HG03521 (cell line): ENCODE measurements at regions not wholly inside any gene's neighbourhood (a gene's known extent, or its start where the extent isn't known, plus 50 kb on each side); places are given as distances from the start of the nearest gene placed in this dataset.

Experiments
- ATAC-seq: cut with Tn5 transposase; IDR thresholded peaks from one replicate; pipeline ENCODE4 v1.9.1; 2021; ENCODE audit warnings: mild to moderate bottlenecking, moderate library complexity; ENCODE audit not compliant: unreplicated experiment

- ATAC-seq: no peak
Observed at GRCh38 chr1:8267307-8267706, 50.6 kb upstream of the SLC45A1 start.

- ATAC-seq: no peak
Observed at GRCh38 chr1:8266436-8267165, 51.3 kb upstream of the SLC45A1 start.

DNA sequence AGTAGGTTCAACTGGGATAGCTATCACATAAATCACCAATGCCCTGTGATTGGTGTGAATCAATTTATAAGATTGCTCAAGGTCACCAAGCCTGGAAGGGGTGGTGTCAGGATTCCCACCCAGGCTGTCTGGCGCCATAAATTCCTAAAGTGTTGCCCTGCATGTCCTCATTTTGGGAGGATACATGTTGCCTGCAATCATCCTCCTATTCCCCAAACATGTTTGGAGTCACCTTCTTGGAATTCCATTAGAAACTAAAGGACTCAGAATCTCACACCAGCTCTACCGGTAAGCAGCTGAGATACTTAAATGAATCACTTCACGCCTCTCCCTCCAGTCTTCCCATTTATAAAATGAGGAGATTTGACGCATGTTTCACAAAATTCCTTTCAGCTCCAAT is 54.1 kb upstream of the SLC45A1 start:
- ATAC-seq: no peak

DNA sequence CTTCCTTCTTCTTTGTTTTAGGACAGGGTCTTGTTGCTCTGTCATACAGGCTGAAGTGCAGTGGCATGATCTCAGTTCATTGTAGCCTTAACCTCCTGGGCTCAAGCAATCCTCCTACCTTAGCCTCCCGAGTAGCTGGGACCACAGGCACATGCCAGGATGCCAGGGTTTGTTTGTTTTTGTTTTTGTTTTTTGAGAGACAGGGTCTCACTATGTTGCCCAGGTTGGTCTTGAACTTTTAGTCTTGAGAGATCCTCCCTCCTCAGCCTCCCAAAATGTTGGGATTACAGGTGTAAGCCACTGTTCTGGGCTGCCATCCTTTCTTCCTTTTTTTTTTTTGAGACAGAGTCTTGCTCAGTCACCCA is 56.5 kb upstream of the SLC45A1 start:
- no peak for ATAC-seq

- ATAC-seq: no peak
Observed at GRCh38 chr1:8259498-8260290, 58.2 kb upstream of the SLC45A1 start.

DNA sequence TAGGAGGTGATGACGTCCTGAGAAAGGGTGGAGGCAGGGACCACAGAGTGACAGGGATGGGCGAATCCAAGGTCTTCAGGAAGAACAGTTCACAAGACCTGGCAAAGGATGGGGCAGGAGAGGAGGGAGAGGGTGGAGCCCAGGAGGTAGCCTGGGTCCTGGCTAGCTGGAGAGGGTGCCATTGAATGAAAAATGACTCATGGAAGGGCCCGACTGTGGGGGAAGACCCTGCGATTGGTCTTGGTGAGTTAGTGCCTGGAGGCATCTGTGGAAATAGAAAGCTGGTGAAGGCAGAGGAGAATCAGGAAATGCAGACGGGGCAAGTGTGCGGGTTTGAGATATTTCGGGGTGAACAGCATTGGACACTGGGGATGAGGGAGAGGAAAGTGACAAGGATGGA is 60.3 kb upstream of the SLC45A1 start:
- no peak for ATAC-seq

GRCh38 chr1:8256321-8256720 is 61.6 kb upstream of the SLC45A1 start:
- no peak for ATAC-seq

DNA sequence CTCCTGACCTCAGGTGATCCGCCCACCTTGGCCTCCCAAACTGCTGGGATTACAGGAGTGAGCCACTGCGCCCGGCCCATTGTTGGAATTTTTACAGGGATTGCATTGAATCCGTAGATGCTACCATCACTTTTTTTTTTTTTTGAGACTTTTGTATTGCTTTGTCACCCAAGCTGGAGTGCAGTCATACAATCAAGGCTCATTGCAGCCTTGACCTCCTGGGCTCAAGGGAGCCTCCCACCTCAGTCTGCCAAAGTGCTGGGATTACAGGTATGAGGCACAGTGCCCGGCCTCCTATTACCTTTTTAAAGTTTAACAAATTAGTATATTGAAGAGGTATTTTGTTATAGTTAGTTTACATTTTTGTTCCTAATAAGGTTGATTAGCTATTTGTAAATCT is 62.2 kb upstream of the SLC45A1 start:
- ATAC-seq: no peak

GRCh38 chr1:8252266-8252951 is 65.5 kb upstream of the SLC45A1 start:
- ATAC-seq: no peak

DNA sequence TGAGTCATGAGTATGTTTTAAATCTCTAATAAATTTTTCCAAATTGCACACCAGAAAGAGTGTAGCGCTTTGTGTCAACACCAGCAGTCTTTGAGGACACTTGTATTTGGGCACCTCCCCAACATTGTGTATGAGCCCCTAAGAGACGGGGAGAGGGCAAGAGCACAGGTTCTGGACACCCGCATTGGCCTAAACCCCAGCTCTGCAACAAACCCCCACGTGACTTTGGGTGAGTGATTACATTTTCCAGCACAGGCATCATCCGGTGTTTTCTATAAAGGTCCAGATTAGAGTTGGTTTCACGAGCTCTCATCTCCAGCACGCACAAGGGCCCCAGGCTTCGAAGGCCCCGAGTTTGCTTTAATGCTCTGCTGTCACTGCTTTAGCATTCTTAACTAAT is 66.3 kb upstream of the SLC45A1 start:
- no peak for ATAC-seq

DNA sequence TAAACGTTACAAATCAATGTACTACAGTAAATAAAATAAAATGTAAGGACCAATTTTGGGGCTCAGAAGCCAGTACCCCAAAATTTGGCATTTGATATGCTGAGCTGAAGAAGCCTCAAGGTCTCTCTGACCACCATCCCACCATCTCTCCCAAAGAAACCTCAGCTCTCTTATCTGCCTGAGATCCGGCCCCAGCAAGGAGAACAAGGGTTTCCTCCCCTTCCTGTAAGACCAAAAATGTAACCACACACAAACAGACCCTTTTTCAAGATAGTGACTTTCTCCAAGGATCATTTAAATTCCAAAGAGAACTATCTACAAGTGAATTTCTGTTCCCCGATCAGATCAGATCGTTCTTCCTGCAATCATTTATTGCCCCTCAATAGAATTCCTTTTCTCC is 68.1 kb upstream of the SLC45A1 start:
- ATAC-seq: no peak

DNA sequence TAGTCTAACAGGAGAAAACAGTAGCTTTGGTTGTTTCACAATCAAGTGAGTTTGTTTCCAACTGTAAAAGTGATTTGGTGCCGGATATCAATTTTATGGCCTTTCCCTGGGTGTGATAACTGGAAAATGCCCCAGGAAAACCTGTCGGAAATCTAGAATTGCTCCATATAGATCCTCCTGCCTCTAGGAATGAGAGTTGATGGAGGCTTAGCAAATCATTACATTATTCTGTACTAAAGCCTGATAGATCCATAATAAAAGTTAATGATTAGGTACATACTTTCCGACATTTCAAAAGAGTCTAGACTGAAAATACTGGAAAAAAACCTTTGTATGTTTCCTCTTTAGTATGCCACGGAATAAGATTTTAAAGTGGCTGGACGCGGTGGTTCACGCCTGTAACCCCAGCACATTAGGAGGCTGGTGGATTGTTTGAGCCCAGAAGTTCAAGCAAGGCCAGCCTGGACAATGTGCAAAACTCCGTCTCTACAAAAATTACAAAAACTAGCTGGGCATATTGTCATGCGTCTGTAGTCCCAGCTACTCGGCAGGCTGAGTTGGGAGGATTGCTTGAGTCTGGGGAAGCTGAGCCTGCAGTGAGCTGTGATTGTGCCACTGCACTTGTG is 70.0 kb upstream of the SLC45A1 start:
- no peak for ATAC-seq

GRCh38 chr1:8244304-8244703 is 73.6 kb upstream of the SLC45A1 start:
- no peak for ATAC-seq

GRCh38 chr1:8242498-8242897 is 75.4 kb upstream of the SLC45A1 start:
- no peak for ATAC-seq

GRCh38 chr1:8241417-8242014 is 76.4 kb upstream of the SLC45A1 start:
- ATAC-seq: no peak

- ATAC-seq: no peak
Observed at GRCh38 chr1:8239306-8240023, 78.4 kb upstream of the SLC45A1 start.

DNA sequence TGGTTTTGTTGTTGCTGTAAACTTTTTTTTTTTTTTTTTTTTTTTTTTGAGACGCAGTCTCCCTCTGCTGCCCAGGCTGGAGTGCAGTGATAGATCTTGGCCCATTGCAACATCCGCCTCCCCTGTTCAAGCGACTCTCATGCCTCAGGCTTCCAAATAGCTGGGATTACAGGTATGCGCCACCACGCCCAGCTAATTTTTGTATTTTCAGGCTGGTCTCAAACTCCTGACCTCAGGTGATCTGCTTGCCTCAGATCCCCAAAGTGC is 78.9 kb upstream of the SLC45A1 start:
- no peak for ATAC-seq

- ATAC-seq: no peak
Observed at GRCh38 chr1:8238141-8239038, 79.5 kb upstream of the SLC45A1 start.

- ATAC-seq: no peak
Observed at GRCh38 chr1:8232036-8232757, 85.7 kb upstream of the SLC45A1 start.
